ENCODE measurements at regions not wholly inside any gene's neighbourhood (a gene's known extent, or its start where the extent isn't known, plus 50 kb on each side); places are given as distances from the start of the nearest gene placed in this dataset.

DNA sequence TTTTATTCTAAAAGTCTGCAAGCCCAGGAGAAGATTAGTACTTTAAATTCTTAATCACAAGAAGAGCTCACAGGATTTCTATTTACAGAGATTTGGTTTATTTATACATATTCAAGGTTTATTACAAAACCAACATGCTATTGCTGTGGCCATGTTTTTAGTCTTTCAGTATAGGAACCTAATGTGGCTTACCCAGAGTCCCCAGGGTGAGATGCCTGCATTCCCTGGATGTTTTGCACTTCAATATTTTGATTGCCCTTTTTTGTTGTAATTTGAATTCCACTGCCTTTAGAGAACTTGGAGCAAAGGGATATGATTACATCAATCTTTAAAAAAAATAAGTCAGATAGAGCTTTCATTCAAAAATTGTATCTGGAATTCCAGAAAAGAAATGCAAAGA, 146.0 kb upstream of the FRMPD4 start:
- TF ChIP-seq, protein P1, sequence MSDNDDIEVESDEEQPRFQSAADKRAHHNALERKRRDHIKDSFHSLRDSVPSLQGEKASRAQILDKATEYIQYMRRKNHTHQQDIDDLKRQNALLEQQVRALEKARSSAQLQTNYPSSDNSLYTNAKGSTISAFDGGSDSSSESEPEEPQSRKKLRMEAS (IDR thresholded peaks at IDR 0.05): no peak
- no peak for TF ChIP-seq CREB1 (IDR thresholded peaks at IDR 0.05; ENCODE audit: low read depth)
- TF ChIP-seq, protein P2, sequence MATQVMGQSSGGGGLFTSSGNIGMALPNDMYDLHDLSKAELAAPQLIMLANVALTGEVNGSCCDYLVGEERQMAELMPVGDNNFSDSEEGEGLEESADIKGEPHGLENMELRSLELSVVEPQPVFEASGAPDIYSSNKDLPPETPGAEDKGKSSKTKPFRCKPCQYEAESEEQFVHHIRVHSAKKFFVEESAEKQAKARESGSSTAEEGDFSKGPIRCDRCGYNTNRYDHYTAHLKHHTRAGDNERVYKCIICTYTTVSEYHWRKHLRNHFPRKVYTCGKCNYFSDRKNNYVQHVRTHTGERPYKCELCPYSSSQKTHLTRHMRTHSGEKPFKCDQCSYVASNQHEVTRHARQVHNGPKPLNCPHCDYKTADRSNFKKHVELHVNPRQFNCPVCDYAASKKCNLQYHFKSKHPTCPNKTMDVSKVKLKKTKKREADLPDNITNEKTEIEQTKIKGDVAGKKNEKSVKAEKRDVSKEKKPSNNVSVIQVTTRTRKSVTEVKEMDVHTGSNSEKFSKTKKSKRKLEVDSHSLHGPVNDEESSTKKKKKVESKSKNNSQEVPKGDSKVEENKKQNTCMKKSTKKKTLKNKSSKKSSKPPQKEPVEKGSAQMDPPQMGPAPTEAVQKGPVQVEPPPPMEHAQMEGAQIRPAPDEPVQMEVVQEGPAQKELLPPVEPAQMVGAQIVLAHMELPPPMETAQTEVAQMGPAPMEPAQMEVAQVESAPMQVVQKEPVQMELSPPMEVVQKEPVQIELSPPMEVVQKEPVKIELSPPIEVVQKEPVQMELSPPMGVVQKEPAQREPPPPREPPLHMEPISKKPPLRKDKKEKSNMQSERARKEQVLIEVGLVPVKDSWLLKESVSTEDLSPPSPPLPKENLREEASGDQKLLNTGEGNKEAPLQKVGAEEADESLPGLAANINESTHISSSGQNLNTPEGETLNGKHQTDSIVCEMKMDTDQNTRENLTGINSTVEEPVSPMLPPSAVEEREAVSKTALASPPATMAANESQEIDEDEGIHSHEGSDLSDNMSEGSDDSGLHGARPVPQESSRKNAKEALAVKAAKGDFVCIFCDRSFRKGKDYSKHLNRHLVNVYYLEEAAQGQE (IDR thresholded peaks at IDR 0.05; ENCODE audit: low read depth): no peak
- TF ChIP-seq, protein P3, sequence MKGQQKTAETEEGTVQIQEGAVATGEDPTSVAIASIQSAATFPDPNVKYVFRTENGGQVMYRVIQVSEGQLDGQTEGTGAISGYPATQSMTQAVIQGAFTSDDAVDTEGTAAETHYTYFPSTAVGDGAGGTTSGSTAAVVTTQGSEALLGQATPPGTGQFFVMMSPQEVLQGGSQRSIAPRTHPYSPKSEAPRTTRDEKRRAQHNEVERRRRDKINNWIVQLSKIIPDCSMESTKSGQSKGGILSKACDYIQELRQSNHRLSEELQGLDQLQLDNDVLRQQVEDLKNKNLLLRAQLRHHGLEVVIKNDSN (IDR thresholded peaks at IDR 0.05): no peak
- TF ChIP-seq FOXM1 (IDR thresholded peaks at IDR 0.05; ENCODE audit: borderline replicate concordance, low read depth): no peak
- TF ChIP-seq NFIC (IDR thresholded peaks at IDR 0.05): no peak
- TF ChIP-seq TEAD4 (IDR thresholded peaks at IDR 0.05): no peak
- TF ChIP-seq TAF1 (IDR thresholded peaks at IDR 0.05; ENCODE audit: low read depth): no peak
- no peak for TF ChIP-seq CEBPB (IDR thresholded peaks at IDR 0.05)
- no peak for TF ChIP-seq ZBTB7A (IDR thresholded peaks at IDR 0.05; ENCODE audit: low read depth)
- TF ChIP-seq RAD21 (IDR thresholded peaks at IDR 0.05; ENCODE audit: low read depth): no peak
- no peak for TF ChIP-seq EGR1 (IDR thresholded peaks at IDR 0.05)
- TF ChIP-seq EP300 (IDR thresholded peaks at IDR 0.05; ENCODE audit: borderline replicate concordance): no peak
- TF ChIP-seq YY1 (IDR thresholded peaks at IDR 0.05; ENCODE audit: low read depth): no peak

- TF ChIP-seq ZBTB7A (IDR thresholded peaks at IDR 0.05; ENCODE audit: low read depth) (no peak), RAD21 (IDR thresholded peaks at IDR 0.05; ENCODE audit: low read depth) (no peak), TCF12 (IDR thresholded peaks at IDR 0.05; ENCODE audit: low read depth) (no peak), EGR1 (IDR thresholded peaks at IDR 0.05) (no peak)
- TF ChIP-seq, protein P2 (IDR thresholded peaks at IDR 0.05; ENCODE audit: low read depth): no peak
- TF ChIP-seq, protein P1 (IDR thresholded peaks at IDR 0.05): no peak
Observed at GRCh38 chrX:11995146-11995545, 143.1 kb upstream of the FRMPD4 start.

GRCh38 chrX:11996810-11997209, 141.5 kb upstream of the FRMPD4 start:
- TF ChIP-seq NFIC (IDR thresholded peaks at IDR 0.05) (no peak), TCF12 (IDR thresholded peaks at IDR 0.05; ENCODE audit: low read depth) (no peak), TAF1 (IDR thresholded peaks at IDR 0.05; ENCODE audit: low read depth) (no peak), ZBTB7A (IDR thresholded peaks at IDR 0.05; ENCODE audit: low read depth) (no peak), YY1 (IDR thresholded peaks at IDR 0.05; ENCODE audit: low read depth) (no peak), TEAD4 (IDR thresholded peaks at IDR 0.05) (no peak), CREB1 (IDR thresholded peaks at IDR 0.05; ENCODE audit: low read depth) (no peak), FOXM1 (IDR thresholded peaks at IDR 0.05; ENCODE audit: borderline replicate concordance, low read depth) (no peak), EGR1 (IDR thresholded peaks at IDR 0.05) (no peak), CEBPB (IDR thresholded peaks at IDR 0.05) (no peak), RAD21 (IDR thresholded peaks at IDR 0.05; ENCODE audit: low read depth) (no peak), EP300 (IDR thresholded peaks at IDR 0.05; ENCODE audit: borderline replicate concordance) (no peak)
- TF ChIP-seq, protein P1 (IDR thresholded peaks at IDR 0.05): no peak
- TF ChIP-seq, protein P2 (IDR thresholded peaks at IDR 0.05; ENCODE audit: low read depth): no peak
- TF ChIP-seq, protein P3 (IDR thresholded peaks at IDR 0.05): no peak

- TF ChIP-seq YY1 (IDR thresholded peaks at IDR 0.05; ENCODE audit: low read depth) (no peak), NFIC (IDR thresholded peaks at IDR 0.05) (no peak), RAD21 (IDR thresholded peaks at IDR 0.05; ENCODE audit: low read depth) (no peak), TCF12 (IDR thresholded peaks at IDR 0.05; ENCODE audit: low read depth) (no peak), EGR1 (IDR thresholded peaks at IDR 0.05) (no peak), CREB1 (IDR thresholded peaks at IDR 0.05; ENCODE audit: low read depth) (no peak)
- TF ChIP-seq, protein P2 (IDR thresholded peaks at IDR 0.05; ENCODE audit: low read depth): no peak
Observed at GRCh38 chrX:11998944-11999343, 139.3 kb upstream of the FRMPD4 start.

Measured in Ishikawa (cell line).